ENCODE measurements at regions not wholly inside any gene's neighbourhood (a gene's known extent, or its start where the extent isn't known, plus 50 kb on each side); places are given as distances from the start of the nearest gene placed in this dataset.

DNA sequence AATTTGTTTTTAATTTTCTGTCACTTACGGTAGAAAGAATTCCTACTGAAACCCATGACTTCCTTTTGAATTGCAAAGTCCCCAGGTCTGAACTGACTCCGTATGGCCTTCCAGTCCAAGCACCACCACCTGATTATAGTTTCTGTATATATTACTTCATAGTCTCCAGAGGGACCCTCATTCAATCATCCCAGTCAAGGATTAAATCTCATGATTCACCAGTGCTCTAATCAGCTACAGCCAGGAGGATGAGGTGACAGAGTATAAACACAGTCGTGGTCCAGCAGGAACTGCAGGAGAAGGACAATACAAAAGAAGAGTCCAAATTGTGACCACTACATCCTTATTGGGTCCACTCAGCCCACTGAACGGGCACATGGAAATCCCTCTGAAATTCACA lies 418.9 kb upstream of the C16orf82 start:
- ChIA-PET CTCF (no interaction called here), POLR2A (ENCODE audit: low non-redundant PET) (no interaction called here)
- no peaks in the 10 kb centered on the region for H3K36me3 ChIP-seq (ENCODE audit: insufficient read depth, low read length, poor library complexity, severe bottlenecking)
- DNase-seq (ENCODE audit: low spot score) = no peak
- no peaks in the 10 kb centered on the region for H3K27me3 ChIP-seq (replicated peaks; ENCODE audit: insufficient read depth, low read depth, low read length, poor library complexity)
- no peaks in the 10 kb centered on the region for H3K9me3 ChIP-seq (ENCODE audit: low read depth, low read length, poor library complexity, severe bottlenecking)
- peaks cover 5% of the 10 kb centered on the region for H3K4me1 ChIP-seq (ENCODE audit: insufficient read depth, low read length, poor library complexity, severe bottlenecking)
- no peak overlapping the region for H3K27ac ChIP-seq (ENCODE audit: low read depth, low read length, poor library complexity, severe bottlenecking)
- no TSS peak for BruUV-seq (replicated peaks)
- TF ChIP-seq, protein P1, sequence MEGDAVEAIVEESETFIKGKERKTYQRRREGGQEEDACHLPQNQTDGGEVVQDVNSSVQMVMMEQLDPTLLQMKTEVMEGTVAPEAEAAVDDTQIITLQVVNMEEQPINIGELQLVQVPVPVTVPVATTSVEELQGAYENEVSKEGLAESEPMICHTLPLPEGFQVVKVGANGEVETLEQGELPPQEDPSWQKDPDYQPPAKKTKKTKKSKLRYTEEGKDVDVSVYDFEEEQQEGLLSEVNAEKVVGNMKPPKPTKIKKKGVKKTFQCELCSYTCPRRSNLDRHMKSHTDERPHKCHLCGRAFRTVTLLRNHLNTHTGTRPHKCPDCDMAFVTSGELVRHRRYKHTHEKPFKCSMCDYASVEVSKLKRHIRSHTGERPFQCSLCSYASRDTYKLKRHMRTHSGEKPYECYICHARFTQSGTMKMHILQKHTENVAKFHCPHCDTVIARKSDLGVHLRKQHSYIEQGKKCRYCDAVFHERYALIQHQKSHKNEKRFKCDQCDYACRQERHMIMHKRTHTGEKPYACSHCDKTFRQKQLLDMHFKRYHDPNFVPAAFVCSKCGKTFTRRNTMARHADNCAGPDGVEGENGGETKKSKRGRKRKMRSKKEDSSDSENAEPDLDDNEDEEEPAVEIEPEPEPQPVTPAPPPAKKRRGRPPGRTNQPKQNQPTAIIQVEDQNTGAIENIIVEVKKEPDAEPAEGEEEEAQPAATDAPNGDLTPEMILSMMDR (conservative IDR thresholded peaks at IDR 0.05; ENCODE audit: low read depth, low read length) = no peak
- no peak for TF ChIP-seq EZH2 (IDR thresholded peaks at IDR 0.05; ENCODE audit: borderline replicate concordance, low read depth, low read length, poor library complexity, severe bottlenecking)
- no peak overlapping the region for H3K4me3 ChIP-seq (ENCODE audit: low read depth, low read length, poor library complexity, severe bottlenecking)
- intact Hi-C loops (cut with micrococcal nuclease; ENCODE audit: unreplicated experiment) = loop anchor here (5.0 to 10.0 kb wide), 3 partner anchors 811 to 1371 kb away; no protein-coding TSS in a partner anchor

DNA sequence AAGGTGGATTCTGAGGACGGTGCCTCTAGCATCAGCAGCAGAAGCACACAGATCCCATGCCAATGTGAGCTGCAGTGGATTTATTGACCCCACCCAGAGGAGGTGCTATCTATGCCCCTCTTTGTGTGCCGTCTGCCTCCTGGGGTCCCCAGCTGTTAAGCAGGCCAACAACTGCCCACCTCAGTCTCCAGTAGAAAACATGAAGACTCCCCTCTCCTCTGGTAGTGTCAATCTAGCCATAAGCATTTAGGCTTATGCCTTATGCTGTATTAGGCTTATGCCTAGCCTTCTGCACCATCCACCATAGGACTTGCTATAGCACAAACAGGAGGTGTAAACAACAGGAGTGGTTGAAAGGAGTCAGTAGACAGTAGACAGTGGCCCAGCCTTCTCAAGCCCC lies 417.9 kb upstream of the C16orf82 start:
- Histone ChIP-seq H3K36me3 (ENCODE audit: insufficient read depth, low read length, poor library complexity, severe bottlenecking) (no peaks in the 10 kb centered on the region), H3K4me3 (ENCODE audit: low read depth, low read length, poor library complexity, severe bottlenecking) (no peak overlapping the region), H3K27me3 (replicated peaks; ENCODE audit: insufficient read depth, low read depth, low read length, poor library complexity) (no peaks in the 10 kb centered on the region), H3K27ac (ENCODE audit: low read depth, low read length, poor library complexity, severe bottlenecking) (no peak overlapping the region), H3K4me1 (ENCODE audit: insufficient read depth, low read length, poor library complexity, severe bottlenecking) (peaks cover 5% of the 10 kb centered on the region), H3K9me3 (ENCODE audit: low read depth, low read length, poor library complexity, severe bottlenecking) (no peaks in the 10 kb centered on the region)
- ChIA-PET CTCF (no interaction called here), POLR2A (ENCODE audit: low non-redundant PET) (no interaction called here)
- intact Hi-C loops (cut with micrococcal nuclease; ENCODE audit: unreplicated experiment) = loop anchor here (5.0 to 10.0 kb wide), 3 partner anchors 812 to 1372 kb away; no protein-coding TSS in a partner anchor
- BruUV-seq (replicated peaks) = no TSS peak
- no peak for TF ChIP-seq EZH2 (IDR thresholded peaks at IDR 0.05; ENCODE audit: borderline replicate concordance, low read depth, low read length, poor library complexity, severe bottlenecking)
- TF ChIP-seq, protein P1 (conservative IDR thresholded peaks at IDR 0.05; ENCODE audit: low read depth, low read length) = no peak
- no peak for DNase-seq (ENCODE audit: low spot score)

DNA sequence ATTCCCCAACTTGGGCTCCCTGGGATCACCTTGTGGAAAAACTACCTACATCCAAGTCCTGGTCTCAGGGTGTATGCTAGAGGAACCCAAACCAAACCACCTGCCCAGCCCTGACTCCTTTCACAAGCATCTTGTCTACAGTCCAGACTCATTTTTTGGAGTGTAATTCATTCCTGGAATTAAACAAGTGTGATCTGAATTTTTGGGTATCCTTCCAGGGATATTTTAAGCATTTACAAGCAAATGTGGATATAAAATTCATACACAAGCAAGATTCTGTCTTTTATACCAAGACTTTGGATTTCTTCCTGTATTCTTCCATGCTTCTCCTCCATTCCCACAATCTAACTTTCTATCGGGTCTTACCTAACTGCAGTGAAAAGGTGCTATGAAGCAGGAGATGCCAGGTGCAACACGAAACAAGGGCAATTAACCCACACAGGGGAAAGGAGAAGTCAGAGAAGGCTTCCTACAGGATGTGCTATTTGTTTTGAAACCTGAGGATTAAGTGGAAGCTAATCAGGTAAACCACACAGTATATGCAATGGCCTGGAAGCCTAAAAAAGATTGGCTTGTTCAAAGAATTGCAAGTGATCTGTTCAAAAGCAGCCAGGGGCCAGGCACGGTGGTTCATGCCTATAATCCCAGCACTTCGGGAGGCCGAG lies 417.2 kb upstream of the C16orf82 start:
- TF ChIP-seq, protein P1 (conservative IDR thresholded peaks at IDR 0.05; ENCODE audit: low read depth, low read length) = no peak
- TF ChIP-seq EZH2 (IDR thresholded peaks at IDR 0.05; ENCODE audit: borderline replicate concordance, low read depth, low read length, poor library complexity, severe bottlenecking) = no peak
- Histone ChIP-seq H3K9me3 (ENCODE audit: low read depth, low read length, poor library complexity, severe bottlenecking) (no peaks in the 10 kb centered on the region), H3K27me3 (replicated peaks; ENCODE audit: insufficient read depth, low read depth, low read length, poor library complexity) (no peaks in the 10 kb centered on the region), H3K27ac (ENCODE audit: low read depth, low read length, poor library complexity, severe bottlenecking) (no peak overlapping the region), H3K4me1 (ENCODE audit: insufficient read depth, low read length, poor library complexity, severe bottlenecking) (peaks cover 5% of the 10 kb centered on the region), H3K4me3 (ENCODE audit: low read depth, low read length, poor library complexity, severe bottlenecking) (no peak overlapping the region), H3K36me3 (ENCODE audit: insufficient read depth, low read length, poor library complexity, severe bottlenecking) (no peaks in the 10 kb centered on the region)
- BruUV-seq (replicated peaks) = no TSS peak
- DNase-seq (ENCODE audit: low spot score) = no peak
- CTCF ChIA-PET = no interaction called here
- intact Hi-C loops (cut with micrococcal nuclease; ENCODE audit: unreplicated experiment) = loop anchor here (5.0 to 10.0 kb wide), 3 partner anchors 812 to 1372 kb away; no protein-coding TSS in a partner anchor
- POLR2A ChIA-PET (ENCODE audit: low non-redundant PET) = no interaction called here
